RPMI7951 (cell line): ENCODE measurements at regions not wholly inside any gene's neighbourhood (a gene's known extent, or its start where the extent isn't known, plus 50 kb on each side); places are given as distances from the start of the nearest gene placed in this dataset.
"Not testable (repeated sequence)": the region's sequence is repeated elsewhere in the genome, so short reads cannot be mapped to it uniquely, and the experiment has no call there.

Source experiments
- DNase-seq: peaks from one replicate; pipeline ENCODE4 v3.0.0-alpha.2; 2012; ENCODE audit warnings: low read depth

DNA sequence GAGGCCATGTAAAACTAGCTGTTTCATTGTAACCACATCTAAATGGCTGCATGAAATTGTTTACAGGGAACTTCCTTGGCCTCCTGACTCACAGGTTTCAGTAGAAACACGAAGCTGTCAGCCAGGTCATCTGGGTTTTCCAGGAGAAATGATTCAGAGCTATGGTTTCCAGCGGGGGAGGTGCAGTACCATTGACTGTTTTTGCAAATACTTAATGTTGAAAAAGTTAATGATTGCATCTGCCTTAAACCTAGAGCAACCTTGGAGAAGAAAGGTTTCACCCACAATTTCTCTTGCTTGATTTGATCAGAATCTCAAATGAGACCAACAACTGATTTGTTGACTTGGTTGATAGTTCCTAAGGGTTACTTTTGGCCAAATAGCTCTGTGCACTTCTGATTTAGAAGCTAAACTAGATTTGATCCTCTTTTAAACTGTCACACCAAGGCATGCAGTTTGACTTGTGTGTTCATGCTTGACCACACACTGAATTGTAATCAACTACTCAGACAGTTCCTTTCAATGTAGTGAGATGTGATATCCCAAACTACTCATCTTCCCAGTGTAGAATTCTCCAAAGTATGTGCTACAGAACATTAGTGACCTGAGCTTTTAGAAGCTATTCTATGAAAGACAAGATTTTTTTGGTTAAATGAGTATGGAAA lies 193.5 kb upstream of the CHST9 start:
- peak; percentile 22 for DNase-seq

DNA sequence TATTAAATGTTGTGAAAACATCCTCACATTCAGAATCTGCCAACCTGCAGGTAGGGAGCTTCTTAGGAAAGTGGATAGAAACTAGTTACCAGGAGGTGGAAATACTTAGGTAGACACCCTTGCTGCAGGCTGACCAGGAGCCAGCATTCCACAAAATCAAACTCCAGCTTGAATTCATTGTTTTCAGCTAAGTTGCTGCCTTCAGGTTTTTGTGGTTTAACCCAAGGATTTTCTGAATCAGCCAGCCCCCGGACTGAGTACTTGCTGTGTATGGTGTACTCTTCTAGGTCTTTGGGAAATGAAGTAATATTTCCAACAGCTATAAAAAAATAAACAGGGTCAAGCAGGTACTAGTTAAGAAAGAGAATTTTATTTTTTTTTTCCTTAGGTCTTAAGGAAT lies 192.1 kb upstream of the CHST9 start:
- DNase-seq = no peak

DNA sequence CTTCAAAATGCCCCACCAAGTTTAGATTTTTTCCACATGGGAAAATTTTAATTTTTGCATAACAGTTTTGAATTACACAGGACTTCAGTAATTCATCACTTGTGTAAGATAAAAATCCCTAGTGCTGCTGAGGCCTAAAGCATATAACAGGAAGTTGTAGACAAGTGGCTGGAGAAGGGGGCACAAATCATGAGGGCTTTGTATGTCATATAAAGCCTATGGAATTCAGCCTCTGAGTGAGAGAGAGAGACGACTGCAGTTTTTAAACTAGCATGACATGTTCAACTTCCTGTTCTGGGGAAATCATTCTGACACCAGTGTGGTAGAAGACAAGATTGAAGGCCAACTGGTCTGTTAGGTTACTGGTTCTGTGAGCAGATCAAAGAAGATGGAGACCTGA lies 187.3 kb upstream of the CHST9 start:
- no peak for DNase-seq

DNA sequence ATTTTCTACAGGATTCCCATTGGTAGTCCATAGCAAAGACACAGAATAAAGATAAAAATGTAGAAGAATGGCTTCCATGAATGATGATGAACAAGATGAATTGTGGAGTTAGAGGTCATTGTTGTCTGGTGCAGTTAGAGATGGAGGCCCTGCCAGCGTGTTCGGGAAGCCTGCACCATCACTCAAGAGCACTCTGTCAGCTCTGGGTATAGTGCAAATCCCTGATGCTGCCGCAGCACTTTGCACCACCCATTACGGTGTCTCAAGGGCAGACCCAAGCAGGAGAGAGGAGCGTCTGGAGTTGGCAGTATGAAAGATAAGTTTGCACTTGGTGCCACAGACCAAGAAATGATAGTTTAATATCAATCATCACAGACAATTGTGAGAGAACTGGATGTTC lies 181.6 kb upstream of the CHST9 start:
- DNase-seq = no peak

DNA sequence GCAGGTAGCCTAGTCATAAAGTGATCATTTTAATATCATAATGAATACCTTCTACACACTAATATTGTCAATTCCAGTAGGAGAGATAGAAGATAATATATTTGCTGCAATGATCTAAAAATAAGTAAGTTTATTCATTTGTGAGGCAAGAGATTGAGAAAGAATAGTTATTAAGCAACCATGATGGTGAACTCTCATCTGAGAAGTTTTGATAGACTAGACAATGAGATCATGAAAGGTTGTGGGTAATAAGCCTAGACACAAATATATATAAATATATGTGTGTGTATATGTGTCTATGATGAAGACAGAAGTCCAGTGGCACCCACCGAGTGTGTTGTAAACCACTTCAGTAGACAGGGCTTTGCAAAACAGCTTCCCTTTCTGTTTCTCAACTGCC lies 181.0 kb upstream of the CHST9 start:
- DNase-seq = no peak

DNA sequence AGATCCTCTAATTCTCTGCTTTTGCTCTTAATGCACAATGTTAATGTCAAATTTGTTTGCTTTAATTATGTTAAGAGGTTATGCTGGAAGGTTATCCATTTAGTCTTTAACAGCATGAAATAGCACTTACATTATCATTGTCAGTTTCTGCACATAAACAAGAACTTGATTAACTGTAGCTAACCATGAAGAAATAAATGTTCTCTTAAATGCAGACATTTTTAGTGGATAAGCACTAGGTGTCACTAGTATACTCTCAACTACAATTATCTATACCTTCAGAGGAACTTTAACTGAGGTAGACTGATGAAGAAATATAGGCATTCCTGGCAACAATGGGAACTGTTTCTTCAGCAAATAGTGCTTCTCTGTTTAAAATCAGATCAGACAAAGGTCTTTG lies 178.8 kb upstream of the CHST9 start:
- no peak for DNase-seq

DNA sequence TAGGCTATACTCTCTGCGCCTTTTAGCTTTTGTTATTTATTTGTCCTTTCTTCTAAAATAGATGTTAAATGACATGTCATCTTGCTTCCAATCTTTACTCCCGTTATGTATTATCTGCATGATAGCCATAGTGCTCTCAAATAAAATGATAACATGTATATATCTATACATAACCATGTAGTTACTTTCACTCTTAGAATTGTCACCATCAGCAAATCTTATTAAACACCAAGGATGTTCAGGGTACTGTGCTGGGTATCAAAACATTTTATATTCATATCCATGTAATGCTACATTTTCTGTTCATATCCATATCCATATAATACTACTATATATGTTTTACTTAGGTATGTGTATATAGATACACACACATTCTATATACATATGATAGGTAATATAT lies 176.4 kb upstream of the CHST9 start:
- no peak for DNase-seq

DNA sequence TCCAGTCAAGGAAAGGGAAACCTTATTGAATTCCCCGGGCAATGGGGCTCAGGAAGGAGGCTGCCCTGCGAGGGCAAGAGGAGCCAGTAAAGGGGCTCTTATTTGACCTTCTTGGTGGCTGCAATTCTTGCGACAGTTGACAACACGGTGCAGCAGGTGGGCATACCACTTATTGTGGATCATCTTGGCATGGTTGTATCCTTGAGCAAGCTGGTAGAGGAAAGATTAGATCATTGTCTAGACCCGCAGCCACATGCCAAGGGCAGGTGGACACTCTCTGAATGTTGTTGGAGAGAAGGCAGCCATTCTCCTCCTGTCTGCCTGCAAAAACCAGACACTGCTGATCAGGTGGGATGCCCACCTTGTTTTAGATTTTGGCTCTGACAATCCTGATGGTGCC lies 170.2 kb upstream of the CHST9 start:
- no peak for DNase-seq

DNA sequence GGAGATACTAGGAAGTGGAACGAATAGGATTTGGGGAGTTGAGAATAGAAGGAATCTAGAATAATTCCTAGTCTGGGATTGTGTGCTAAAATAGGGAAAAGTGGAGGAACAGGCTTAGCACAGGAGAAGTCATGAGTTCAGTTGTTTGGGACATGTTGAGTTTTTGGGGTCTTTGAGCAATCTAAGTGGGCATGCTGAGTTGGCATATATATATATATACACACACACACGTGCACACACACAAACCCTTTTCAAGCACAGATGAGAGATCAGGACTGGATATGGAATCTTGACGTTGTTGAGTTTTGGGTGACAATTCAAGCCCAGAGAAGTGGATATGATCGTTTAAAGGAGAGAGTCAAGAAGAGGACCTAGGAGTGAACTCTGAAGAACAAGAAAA lies 168.2 kb upstream of the CHST9 start:
- no peak for DNase-seq

DNA sequence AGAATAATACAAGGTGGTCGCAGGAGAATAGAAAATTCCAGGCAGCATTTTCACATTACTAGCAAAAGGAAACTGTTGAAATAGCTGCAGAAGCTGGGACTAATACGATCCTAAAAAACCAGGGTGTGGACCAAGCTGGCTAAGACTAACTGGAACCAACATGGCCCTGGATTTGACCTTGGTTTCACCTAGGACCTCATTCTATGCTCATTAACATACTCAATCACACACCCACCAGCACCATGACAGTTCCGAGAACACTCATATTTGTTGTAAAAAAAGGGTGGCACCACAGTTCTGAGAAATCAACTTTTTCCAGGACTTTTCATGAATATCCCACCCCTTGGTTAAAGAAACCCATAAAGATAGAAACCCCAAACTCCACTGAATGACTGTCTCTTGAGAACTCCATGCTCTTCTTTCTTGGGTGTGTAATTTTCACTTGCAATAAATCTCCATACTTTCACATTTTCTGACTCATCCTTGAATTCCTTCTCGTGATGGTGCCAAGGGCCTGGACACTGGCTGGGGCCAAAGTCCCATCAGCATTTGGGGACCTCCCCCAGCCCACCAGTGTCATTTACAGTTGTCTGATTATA lies 164.3 kb upstream of the CHST9 start:
- no peak for DNase-seq

DNA sequence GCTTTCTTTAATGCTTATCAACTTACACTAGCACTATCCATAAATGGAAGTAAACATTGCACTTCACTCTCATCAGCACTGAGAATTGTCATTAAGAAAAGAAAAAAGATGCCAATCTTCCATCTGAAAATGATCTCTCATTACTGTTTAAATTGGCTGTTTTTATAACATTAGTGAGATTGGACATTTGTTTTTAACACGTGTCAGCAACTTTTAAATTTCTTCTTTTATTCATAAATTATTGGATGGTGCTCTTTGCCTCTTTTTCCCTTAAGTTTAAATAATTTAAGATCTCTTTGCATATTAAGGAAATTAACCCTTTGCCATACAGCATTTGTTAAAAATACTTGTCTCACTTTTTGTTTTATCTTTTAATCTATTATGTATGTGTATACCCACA lies 146.5 kb upstream of the CHST9 start:
- DNase-seq = no peak

DNA sequence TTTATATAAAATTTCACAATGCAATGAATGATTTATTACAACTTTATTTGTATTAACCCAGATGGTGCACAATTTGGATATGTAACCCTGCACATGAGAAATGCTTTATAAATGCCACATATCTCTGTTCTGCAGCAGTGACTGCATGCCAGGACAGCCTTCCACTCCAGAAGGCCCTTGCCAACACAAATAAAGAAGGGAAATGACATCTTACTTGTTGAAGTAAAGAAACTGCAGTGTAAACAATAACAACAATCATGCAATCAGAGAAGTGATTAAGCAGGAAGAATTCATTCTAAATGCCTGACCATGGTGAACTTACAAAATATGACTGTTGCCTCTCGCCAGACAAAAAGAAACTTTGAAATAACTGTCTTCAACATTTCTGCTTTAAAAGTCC lies 129.9 kb upstream of the CHST9 start:
- no peak for DNase-seq

DNA sequence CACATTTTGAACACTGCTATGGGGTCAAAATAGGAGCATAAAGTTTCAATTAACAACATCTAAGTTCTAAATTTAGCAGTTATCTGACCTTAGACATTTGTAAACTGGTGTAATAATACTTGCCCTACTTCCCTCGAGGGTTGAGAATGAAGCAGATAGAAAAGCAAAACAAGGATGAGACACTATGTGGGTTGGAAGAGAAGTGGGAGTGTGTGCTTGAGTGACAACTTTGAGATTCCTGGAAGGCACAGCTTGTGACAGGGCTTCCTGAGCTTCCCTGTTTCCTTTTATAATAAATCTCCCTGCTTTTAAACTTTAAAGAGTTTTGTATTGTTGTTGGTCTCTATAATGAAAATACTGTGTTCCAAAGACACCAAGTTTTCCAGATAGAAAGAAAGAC lies 128.6 kb upstream of the CHST9 start:
- DNase-seq = no peak

DNA sequence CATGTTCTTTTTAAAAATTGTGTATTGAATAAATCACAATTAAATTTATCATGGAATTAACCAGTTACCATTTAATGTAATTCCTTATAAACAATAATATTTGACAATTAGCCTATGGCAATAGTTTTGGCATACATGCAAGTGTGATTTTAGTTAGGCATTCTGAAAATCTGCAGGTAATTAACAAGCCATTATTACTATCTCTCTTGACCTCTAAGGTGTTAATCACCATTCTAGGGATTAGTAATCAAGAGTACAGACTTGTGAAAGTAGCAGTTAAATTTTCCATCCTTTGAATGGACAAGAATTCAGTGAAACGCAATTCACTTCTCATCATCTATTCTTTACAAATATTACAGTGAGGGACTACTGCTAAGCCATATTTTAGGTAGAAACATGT lies 127.7 kb upstream of the CHST9 start:
- DNase-seq = no peak

DNA sequence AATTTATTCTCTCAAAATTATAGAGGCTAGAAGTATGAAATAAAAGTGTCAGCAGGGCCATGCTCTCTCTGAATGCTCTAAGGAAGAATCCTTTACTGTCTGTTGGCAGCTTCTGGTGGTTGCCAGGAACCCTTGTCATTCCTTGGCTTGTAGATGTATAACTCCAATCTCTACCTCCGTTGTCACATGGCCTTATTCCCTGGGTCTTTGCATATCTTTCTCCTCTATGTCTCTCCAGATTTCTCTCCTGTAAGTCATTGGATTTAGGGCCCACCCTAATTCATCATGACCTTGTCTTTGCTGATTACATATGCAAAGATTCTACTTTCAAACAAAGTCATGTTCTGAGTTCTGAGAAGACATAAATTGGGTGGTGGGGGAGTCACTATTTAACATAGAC lies 127.0 kb upstream of the CHST9 start:
- no peak for DNase-seq

DNA sequence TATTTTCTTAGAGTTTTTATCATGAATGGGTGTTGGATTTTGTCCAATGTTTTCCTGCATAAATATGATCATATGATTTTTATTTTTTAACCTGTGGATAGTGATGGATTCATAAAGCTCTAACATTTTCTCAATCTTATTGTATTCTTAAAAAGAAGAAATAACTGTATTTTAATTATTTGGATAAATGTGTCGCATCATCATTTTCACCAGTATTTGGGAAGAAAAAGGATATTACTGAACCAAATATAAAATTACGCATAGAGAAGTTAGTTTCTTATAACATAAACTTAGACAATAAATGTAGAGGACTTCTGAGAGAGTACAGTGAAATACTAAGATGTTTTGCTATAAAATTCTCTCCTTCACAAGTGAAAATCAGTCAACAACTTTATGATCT lies 126.0 kb upstream of the CHST9 start:
- no peak for DNase-seq

DNA sequence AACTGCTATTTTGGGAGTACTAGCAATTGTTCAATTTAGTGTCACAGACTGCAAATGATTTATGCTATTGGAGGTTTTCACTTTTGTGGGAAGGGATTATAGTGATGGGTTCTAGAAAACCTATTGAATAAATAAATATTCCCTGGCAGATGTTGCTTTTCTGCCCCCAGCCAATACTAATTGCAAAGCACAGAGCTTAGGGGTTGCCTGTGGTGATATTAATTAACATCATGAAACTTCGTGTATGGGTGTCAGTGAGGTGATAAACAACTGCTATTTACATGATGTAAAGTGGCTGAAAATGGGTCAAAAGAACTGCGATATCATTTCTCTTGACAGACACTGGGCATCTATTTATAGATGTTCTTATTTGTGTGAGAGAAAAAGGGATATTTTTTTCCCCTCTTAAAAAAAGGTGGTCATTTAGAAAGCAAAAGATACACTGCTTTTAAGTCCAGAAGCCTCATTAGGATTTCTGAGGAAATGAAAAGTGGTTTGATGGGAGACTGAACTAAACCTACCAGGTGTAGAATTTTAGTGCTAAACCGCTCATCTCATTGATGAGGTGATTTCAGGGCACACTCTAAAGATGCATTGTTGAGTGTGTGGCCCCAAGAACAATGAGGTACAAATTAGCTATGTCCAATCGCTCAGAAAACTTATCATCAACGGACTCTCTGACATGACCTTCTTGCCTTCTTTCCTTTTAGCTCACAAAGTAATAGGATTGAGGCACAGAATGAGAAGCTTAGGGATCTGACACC lies 116.7 kb upstream of the CHST9 start:
- no peak for DNase-seq

DNA sequence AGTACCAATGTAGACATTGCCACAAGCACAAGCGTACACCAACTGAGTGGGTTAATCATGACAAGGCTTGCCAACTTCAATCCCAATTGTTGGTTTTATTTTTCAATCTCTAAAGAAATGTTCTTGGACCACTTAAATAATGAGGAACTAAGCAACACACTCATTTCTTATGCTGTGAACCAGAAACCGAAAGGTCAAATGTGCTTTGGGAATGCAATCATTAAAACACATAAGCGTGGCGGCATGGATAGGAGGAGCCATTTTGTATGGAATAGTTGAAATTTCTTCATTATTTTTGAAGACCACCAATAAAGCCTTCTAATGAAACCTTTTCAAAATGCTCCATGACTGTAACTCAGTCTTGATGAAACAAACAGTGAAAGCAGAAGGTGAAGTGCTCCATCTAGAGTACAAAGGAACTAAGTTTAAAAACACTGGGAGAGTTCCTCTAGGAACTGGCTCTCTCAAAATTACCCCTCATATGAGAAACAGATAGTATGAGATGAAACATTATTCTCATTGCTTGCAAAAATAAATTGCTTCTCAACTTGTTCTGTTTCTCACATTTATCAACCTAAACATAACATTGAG lies 113.2 kb upstream of the CHST9 start:
- DNase-seq = no peak

DNA sequence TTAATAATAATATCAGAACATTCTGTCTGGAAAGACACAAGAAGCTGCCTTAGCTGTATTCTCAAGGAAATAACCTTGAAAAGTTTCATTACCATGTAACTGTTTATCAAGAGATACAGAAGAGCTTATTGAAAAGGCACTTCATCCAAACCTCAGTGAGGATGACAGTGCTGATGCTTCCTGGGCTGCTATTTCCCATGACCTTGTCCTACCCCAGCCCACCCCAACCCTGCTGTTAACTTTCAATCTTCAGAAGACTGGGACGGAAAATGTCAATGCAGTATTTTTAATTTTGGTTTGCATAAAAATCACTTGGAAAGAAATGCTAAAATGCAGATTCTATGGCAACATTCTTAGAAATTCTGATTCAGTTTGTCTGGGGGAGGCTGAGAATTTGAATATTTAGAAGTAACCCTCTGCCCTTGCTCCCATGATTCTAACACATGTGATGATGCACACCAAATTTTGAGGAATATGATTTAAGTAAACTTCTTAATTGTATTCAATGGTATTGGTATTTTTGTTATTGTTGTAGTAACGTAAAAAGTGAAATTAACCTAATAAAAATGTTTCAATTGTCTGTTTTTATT lies 101.0 kb upstream of the CHST9 start:
- not testable (repeated sequence) for DNase-seq

DNA sequence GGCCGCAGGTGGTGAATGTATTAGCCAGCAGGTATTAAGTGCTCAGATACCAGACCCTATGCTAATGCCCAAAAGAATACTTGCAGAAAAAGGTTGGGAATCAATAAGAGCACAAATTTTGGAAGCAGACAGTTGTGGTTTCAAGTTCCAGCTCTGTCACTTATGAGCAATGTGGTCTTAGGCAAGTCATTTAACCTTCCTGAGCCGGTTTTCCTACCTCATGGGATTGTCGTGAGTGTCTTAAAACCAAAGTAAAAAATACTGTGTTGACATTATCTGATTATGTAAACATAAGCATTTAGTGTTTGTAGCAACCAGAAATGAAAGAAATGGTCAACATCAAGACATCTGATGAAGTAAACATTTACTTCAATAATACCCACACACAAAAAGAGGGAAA lies 93.0 kb upstream of the CHST9 start:
- DNase-seq = no peak

DNA sequence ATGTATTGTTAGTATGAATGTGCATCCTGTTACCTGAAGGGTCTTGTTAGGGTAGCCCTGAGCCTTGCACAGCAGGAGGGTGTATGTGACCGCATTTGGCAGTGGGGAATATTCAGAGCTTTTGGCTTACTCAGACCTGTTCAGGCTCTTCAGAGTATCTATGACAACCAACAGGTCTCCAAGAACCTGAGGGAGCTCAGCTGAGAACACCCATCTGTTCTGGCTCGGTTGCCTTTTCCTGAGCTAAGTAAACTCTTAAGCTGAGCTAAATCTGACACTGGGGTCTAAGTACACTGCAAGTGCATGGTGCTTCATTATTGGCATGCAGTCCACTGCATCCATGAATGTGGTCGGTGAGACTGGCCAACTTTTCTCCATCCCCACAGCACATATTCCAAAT lies 92.4 kb upstream of the CHST9 start:
- no peak for DNase-seq

DNA sequence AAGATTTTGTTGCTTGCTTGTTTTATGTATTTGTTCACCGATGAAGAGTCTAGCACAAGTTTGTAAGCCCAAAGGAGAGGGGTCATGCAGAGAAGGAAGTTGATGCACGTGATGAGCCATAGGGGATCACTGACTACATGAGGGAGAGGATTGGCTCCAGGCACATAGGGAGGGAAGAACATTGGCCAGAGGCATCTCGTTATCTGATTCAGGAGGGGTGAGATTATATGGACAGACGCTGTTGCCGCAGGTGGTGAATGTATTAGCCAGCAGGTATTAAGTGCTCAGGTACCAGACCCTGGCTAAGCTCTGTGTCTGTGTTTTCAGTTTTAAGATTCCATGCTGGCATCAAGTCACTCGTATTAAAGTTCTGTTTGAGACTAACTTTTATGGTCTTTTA lies 91.8 kb upstream of the CHST9 start:
- DNase-seq = no peak

DNA sequence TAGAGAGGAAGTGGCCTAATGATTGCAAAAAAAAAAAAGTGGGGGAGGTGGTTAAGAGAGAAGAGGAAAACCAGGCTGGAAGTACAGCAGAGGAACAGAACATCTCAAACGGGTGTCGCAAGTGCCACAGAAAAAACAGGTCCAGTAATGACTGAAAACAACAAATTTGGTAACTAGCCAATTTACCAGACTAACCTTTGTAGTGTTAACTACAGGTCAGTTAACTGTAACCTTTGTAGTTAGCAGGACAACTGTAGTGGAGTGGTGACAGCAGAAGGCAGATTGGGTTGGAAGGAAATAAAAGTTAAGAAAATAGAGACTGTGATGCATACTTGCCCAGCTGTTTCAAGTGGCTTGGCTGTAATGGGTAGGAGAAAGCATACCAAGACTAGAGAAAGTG lies 91.4 kb upstream of the CHST9 start:
- no peak for DNase-seq
